Sigmoid colon (tissue), 6 donors: ENCODE measurements at regions not wholly inside any gene's neighbourhood (a gene's known extent, or its start where the extent isn't known, plus 50 kb on each side); places are given as distances from the start of the nearest gene placed in this dataset.

ENCODE experiments used
- DNase-seq: peaks from one replicate; pipeline ENCODE4 v3.0.0-alpha.2; 2019
- H3K27ac ChIP-seq, 4 donors: fragments of 200-600 bp; sonication (generic); one replicate each; pipeline ENCODE4 v1.5.1; 2016 to 2019; ENCODE audit warnings: mild to moderate bottlenecking in 1 of 4
- H3K27me3 ChIP-seq, 3 donors: fragments of 200-600 bp; sonication (generic); one replicate each; pipeline ENCODE4 v1.5.1; 2019; ENCODE audit warnings: mild to moderate bottlenecking in 1 of 3
- H3K36me3 ChIP-seq, 4 donors: fragments of 200-600 bp; sonication (generic); one replicate each; pipeline ENCODE4 v1.5.1; 2016 to 2019
- H3K4me1 ChIP-seq, 4 donors: fragments of 200-600 bp; sonication (generic); one replicate each; pipeline ENCODE4 v1.5.1; 2017 to 2019
- H3K4me3 ChIP-seq, 4 donors: fragments of 200-600 bp; sonication (generic); one replicate each; pipeline ENCODE4 v1.5.1; 2017 to 2019; ENCODE audit warnings: mild to moderate bottlenecking in 2 of 4, moderate library complexity in 1 of 4
- H3K9me3 ChIP-seq, 4 donors: fragments of 200-600 bp in 3 of 4; sonication (generic) in 3 of 4; one replicate each; pipeline versions ENCODE4 v1.5.1 to v1.6.1; 2013 to 2019
- CTCF ChIP-seq, 4 experiments: fragments of 450-650 bp in 3 of 4; fragments of 200-600 bp in 1 of 4; IDR thresholded peaks; one replicate each; pipeline ENCODE4 v1.5.1; 2016 to 2019; ENCODE audit warnings: antibody characterized with exemption in 4 of 4, mild to moderate bottlenecking in 3 of 4, moderate library complexity in 2 of 4
- EP300 ChIP-seq, 4 donors: sonication (generic); formaldehyde crosslinking; IDR thresholded peaks; one replicate each; pipeline ENCODE4 v1.6.1; 2017; ENCODE audit warnings: antibody characterized with exemption in 4 of 4
- POLR2A ChIP-seq, 2 donors: fragments of 450-650 bp; IDR thresholded peaks; one replicate each; pipeline ENCODE4 v1.6.1; 2016; ENCODE audit warnings: antibody characterized with exemption in 2 of 2, mild to moderate bottlenecking in 2 of 2, moderate library complexity in 2 of 2
- POLR2AphosphoS5 ChIP-seq, 4 donors: sonication (generic); formaldehyde crosslinking; IDR thresholded peaks; one replicate each; pipeline ENCODE4 v1.6.1; 2017; ENCODE audit warnings: antibody characterized with exemption in 4 of 4
- WGBS, 2 donors: extraction: QIAGEN DNeasy Blood & Tissue Kit; methylation state at CpG; one replicate each; pipeline ENCODE4 v1.1.7; 2013; 5-methylcytosine and 5-hydroxymethylcytosine counted together
- intact Hi-C: fragments of 100-400 bp; cut with DNase I; formaldehyde crosslinking; loops from one replicate; pipeline ENCODE4 v1.15.1; 2023
- donor health status: healthy with polysubstance abuse.
- donor health status: healthy.

GRCh38 chr3:71872256-71872655 lies 87.3 kb upstream of the PROK2 start:
- no peak for DNase-seq
- no peak for TF ChIP-seq EP300 (IDR thresholded peaks at IDR 0.05)
- TF ChIP-seq POLR2A (IDR thresholded peaks at IDR 0.05), result no peak
- TF ChIP-seq CTCF (IDR thresholded peaks at IDR 0.05), result no peak
- TF ChIP-seq POLR2AphosphoS5 (IDR thresholded peaks at IDR 0.05), result no peak
- peaks cover 0 to 7% (median 3%) of the 10 kb centered on the region in 4 donors for H3K4me1 ChIP-seq
- H3K9me3 ChIP-seq, result no peaks in the 10 kb centered on the region
- no peaks in the 10 kb centered on the region for H3K36me3 ChIP-seq
- intact Hi-C loops, result loop anchor here (10.0 kb wide), 2 partner anchors 383 to 1213 kb away; no protein-coding TSS in a partner anchor
- 7 to 23% methylated on average over 2 of the region's 2 CpGs for WGBS, 2 donors
- no peak overlapping the region for H3K4me3 ChIP-seq
- no peak overlapping the region for H3K27ac ChIP-seq
- H3K27me3 ChIP-seq, result no peaks in the 10 kb centered on the region

- no peak for DNase-seq
- TF ChIP-seq POLR2AphosphoS5 (IDR thresholded peaks at IDR 0.05) (no peak), CTCF (IDR thresholded peaks at IDR 0.05) (no peak), EP300 (IDR thresholded peaks at IDR 0.05) (no peak), POLR2A (IDR thresholded peaks at IDR 0.05) (no peak)
- peaks cover 0 to 7% (median 3%) of the 10 kb centered on the region in 4 donors for H3K4me1 ChIP-seq
- no peaks in the 10 kb centered on the region for H3K9me3 ChIP-seq
- no peaks in the 10 kb centered on the region for H3K27me3 ChIP-seq
- H3K4me3 ChIP-seq, result no peak overlapping the region
- WGBS, 2 donors, result 85 to 90% methylated on average over 7 of the region's 7 CpGs
- H3K27ac ChIP-seq, result no peak overlapping the region
- H3K36me3 ChIP-seq, result no peaks in the 10 kb centered on the region
- intact Hi-C loops, result loop anchor here (10.0 kb wide), 2 partner anchors 384 to 1214 kb away; no protein-coding TSS in a partner anchor
Observed at GRCh38 chr3:71870966-71871512, 86.1 kb upstream of the PROK2 start.

GRCh38 chr3:71868876-71869275 lies 83.9 kb upstream of the PROK2 start:
- Histone ChIP-seq H3K27ac (no peak overlapping the region), H3K27me3 (no peaks in the 10 kb centered on the region), H3K36me3 (no peaks in the 10 kb centered on the region), H3K4me1 (peaks cover 0 to 6% (median 0%) of the 10 kb centered on the region in 4 donors), H3K4me3 (no peak overlapping the region), H3K9me3 (no peaks in the 10 kb centered on the region)
- WGBS, 2 donors, result 62 to 76% methylated on average over 3 of the region's 3 CpGs
- TF ChIP-seq POLR2A (IDR thresholded peaks at IDR 0.05), result no peak
- no peak for TF ChIP-seq POLR2AphosphoS5 (IDR thresholded peaks at IDR 0.05)
- TF ChIP-seq CTCF (IDR thresholded peaks at IDR 0.05), result no peak
- TF ChIP-seq EP300 (IDR thresholded peaks at IDR 0.05), result no peak
- intact Hi-C loops, result no loop called here
- no peak for DNase-seq

- 69 to 79% methylated on average over 2 of the region's 2 CpGs for WGBS, 2 donors
- intact Hi-C loops, result no loop called here
Observed at GRCh38 chr3:71865727-71866126, 80.8 kb upstream of the PROK2 start.

More at GRCh38 chr3:71865727-71866126, 80.8 kb upstream of the PROK2 start:
- Histone ChIP-seq H3K9me3 (peaks cover 0 to 4% (median 0%) of the 10 kb centered on the region in 4 donors), H3K4me1 (no peaks in the 10 kb centered on the region), H3K4me3 (no peak overlapping the region), H3K36me3 (no peaks in the 10 kb centered on the region), H3K27ac (no peak overlapping the region), H3K27me3 (no peaks in the 10 kb centered on the region)
- TF ChIP-seq CTCF (IDR thresholded peaks at IDR 0.05) (no peak), EP300 (IDR thresholded peaks at IDR 0.05) (no peak), POLR2AphosphoS5 (IDR thresholded peaks at IDR 0.05) (no peak), POLR2A (IDR thresholded peaks at IDR 0.05) (no peak)
- no peak for DNase-seq
